NCI-H526 treated with DMSO at 0.1 percent for 48 hours (cell line): ENCODE measurements at regions not wholly inside any gene's neighbourhood (a gene's known extent, or its start where the extent isn't known, plus 50 kb on each side); places are given as distances from the start of the nearest gene placed in this dataset.

Source experiments
- DNase-seq: peaks from one replicate; lab custom pipeline; 2025; lab: John Stamatoyannopoulos, UW

GRCh38 chr5:159385536-159385935 lies 55.2 kb upstream of the IL12B start:
- no peak for DNase-seq

GRCh38 chr5:159386028-159386711 lies 55.9 kb upstream of the IL12B start:
- DNase-seq, result no peak

- no peak for DNase-seq
Measured at GRCh38 chr5:159392871-159393270, 62.6 kb upstream of the IL12B start.

- no peak for DNase-seq
Measured at GRCh38 chr5:159393854-159394274, 63.6 kb upstream of the IL12B start.

DNA sequence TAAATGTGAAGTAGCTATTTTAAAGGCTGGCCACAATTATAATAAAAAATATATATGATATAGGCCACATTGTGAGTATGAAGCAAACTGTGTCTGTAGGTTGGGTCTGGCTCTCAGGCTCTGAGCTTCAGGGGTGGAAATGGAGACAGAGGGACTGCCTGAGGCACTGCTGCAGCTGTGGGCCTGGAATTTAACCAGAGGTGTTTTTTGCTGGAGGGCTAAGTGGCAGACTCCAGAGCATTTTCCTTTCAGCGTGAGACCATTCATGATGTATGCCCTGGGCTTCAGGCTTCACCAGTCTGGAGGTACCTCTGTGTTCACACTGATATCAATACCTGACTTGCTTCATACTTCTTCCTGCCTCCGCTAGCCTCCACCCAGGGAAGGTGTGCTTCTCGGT lies 64.9 kb upstream of the IL12B start:
- DNase-seq, result no peak

DNA sequence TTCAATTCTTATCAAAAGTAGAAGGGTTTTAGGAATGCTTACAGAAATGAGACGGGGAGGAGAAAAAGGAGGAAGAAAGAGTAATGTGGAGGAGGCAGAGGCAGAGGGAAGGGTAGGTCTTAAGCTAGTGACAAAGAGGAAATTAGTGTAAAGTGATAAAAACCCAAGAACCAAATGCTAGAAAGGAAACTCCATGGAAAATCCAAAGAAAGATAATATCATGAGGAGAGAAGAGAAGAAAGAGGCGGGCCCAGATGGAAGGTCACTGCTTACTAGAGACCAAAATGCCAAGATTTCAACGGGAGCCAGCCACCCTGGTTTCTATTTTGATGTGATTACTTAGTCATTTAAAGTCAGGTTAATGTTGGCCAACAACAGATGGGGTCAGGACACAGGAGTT lies 68.6 kb upstream of the IL12B start:
- DNase-seq, result no peak

DNA sequence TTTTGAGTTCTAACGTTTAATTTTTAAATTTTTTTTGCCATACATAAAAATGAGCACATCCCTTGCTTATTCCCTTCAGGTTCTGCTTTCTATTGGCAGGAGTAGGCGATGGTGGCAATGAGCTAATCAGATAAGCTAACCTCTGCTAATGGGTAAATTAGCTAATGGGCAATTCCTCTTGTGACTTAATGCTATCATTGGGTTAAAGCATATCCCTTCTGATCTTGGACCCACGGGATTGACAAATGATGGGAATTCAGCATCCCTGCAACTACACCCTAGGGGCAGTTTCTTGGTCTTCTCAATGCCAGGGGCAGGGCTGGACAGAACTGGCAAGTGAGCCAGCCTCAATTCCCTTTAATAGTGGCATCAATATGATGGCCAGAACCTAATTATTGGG lies 70.2 kb upstream of the IL12B start:
- no peak for DNase-seq

- DNase-seq, result no peak
Measured at GRCh38 chr5:159402311-159402710, 72.0 kb upstream of the IL12B start.

DNA sequence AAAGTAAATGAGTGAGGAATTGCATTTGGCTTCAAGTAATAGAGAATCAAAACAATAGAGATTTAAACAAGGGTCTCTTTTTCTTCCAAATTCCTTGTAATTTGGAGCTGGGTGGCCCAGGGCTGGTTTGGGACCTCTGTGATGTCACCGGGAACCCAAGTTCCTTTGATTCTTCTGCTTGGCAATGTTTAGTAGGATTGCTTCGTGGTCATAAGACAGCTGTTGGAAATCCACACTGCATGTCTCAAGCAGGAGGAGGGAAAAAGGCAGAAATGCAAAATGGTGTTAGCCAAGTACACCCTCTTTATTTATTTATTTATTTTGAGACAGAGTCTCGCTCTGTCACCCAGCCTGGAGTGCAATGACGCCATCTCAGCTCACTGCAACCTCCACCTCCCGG lies 72.6 kb upstream of the IL12B start:
- DNase-seq, result no peak

DNA sequence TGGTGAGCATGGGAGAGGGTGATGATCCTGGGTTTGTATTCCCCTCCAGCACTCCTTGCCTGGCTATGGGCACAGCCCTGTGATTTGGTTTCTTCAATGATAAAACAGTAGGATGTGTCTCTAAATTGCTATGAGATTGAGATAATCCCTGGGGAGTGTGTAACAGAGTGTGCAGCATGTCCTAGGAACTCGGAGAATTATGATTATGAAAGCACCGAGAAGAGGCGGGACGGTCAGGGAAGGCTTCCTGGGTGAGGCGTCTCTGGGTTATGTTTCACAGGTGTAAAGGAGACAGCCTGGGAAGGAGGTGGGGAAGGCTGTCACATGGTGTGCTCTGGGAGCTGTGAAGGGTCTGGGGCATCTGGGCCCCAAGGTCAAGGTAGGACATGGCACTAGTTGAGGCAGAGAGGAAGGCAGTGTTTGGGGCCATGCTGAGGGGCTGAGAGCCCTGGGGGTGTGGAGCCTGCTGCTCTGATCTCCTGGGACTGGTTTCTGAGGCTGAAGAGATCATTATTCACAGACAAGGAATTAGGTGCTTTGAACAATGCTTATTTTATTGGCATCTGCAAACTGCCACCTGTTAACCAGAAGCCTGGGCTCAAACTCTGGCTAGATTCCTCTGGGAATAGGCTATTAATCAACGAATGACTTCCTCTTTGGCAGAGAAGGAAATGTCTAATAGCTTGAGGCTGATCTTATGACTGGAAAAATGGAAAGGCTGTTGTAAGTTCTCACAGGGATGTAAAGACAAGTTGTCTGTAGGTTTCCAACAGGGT lies 73.8 kb upstream of the IL12B start:
- peak; percentile 22 for DNase-seq

DNA sequence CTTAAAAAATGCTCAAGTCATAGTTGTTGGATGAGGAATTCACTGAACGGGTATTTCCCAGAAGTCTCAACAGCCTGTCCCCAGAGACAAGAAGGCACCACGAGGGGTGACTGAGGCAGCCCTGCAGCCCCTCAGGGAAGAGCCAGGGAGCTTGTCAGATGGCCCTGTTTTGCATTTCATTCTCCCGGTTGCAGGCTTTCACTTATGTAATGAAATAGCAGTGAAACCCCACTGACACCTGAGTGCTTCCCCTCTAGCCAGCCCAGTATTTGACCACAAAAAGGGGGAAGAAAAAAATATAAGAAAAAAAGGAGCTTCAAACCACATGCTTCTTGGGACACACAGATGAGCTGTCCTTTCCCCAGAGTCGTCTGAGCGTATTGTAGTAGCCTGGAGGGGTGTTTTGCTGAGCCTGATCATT lies 75.3 kb upstream of the IL12B start:
- DNase-seq, result no peak

- DNase-seq, result no peak
Measured at GRCh38 chr5:159406571-159406970, 76.3 kb upstream of the IL12B start.

- no peak for DNase-seq
Measured at GRCh38 chr5:159409801-159410200, 79.5 kb upstream of the IL12B start.

- no peak for DNase-seq
Measured at GRCh38 chr5:159410480-159410879, 80.2 kb upstream of the IL12B start.

DNA sequence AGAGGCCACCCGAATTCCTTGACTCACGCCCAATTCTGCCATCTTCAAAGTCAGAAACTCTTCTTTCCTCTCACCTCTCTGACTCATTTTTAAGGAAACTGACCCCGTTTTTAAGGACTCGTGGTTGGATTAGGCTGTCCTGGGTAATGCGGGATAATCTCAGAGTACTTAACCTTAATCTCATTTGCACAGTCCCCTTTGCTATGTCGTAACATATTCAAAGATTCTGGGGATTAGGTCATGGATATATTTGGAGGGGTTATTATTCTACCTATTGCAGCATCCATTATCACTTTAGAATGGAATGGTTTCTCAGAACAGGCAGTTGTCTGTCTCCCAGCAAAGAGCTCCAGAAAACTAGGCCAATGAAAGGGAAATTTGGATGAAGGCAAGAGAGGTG lies 80.8 kb upstream of the IL12B start:
- no peak for DNase-seq

DNA sequence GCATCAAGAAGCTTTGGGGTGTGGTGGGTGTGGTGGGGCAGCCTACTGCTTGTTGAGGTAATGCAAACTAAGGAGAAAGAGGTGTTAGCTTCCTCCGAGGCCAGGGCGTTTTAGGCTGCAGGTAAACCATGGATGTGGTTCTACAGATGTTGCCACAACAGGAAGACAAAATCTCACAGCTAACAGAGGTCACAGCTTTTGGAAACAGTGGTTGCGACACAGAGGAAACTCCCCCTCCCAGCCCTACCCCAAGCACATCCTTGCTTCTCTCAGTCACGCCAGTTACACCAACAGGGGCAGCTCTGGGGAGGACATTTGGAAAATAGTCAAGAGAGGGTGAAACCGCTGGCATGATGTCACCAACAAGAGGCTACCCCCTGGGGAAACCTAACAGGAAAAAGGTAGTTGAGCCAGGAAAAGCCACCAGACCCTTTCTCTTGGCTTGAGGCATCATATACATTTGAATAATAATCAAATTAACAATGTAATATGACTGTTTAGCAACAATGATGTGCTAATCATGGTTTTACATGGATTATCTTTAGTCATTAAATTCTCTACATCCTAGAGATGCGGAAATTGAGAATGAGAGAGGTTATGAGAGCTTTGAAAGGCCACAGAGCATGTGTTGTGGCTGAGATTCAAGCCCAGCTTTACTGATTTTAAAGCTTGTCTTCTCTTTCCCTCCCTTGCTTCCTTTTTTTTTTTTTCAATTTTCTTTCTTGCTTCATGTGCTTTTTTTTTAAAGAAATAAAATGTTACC lies 82.2 kb upstream of the IL12B start:
- no peak for DNase-seq

DNA sequence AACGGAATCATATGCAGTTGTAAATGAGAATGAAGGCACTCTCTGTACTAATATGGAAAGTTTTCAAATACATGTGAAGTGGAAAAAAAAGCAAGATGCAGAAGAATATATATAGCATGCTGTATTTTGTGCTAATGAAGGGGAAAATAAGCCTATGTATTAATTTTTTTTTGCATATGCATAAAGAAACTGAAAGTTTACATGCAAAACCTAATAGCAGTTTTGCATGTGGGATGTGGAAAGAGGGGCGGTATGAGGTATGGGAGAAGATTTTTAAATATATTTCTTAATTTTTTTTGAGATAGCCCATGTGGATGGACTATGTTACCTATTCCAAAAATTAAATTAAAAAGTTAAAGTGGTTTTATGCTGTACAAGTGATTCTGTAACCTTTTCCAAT lies 83.7 kb upstream of the IL12B start:
- no peak for DNase-seq

GRCh38 chr5:159415301-159415937 lies 85.1 kb upstream of the IL12B start:
- DNase-seq, result no peak

DNA sequence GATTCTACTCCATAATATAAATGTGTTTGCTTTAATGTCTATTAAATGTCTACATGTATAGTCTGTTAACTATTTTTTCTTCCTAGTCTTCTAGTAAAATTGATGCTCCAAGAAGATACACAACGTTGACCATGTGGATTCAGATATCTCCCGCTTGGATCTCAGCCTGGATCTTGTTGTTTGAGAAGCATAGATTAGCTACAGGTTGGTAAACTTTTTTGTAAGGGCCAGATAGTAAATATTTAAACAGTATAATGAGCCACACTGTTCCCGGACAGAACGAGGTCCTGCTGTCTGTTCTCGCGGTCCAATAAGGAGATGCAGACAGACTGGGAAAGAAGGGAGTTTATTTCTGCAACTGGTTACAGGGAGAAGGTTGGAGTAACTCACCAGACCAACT lies 86.2 kb upstream of the IL12B start:
- DNase-seq, result no peak

DNA sequence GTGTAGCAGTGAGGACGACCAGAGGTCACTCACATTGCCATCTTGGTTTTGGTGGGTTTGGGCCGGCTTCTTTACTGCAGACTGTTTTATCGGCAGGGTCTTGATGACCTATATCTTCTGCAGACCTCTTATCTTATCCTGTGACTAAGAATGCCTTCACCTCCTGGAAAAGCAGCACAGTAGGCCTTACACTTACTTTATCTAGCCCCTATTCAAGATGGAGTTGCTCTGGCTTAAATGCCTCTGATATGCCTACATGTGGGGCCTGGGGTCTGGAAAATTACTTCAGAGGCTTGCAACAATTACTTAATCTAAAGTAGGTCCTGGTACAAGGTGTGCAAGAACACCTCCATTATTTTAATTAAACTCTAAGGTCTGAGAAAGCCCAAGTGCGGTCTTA lies 86.9 kb upstream of the IL12B start:
- DNase-seq, result no peak

GRCh38 chr5:159419576-159419975 lies 89.3 kb upstream of the IL12B start:
- DNase-seq, result no peak

DNA sequence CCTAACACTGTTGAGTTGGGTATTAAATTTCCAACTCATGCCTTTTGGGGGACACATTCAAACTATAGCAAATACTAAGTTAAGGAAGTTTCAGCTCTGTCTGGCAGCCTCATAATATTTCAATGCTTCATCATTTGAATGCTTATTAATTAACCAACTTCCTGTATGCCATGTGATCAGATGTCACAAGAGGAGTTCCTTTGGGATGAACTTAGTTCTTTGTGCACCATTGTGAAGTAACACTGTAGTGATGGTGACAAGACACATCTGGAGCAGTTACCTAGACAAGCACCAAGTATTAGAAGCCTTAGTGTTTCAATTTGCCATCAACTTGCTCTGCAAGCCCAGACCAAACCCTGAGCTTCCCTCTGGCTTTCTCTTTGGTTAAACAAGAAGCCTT lies 90.7 kb upstream of the IL12B start:
- no peak for DNase-seq

DNA sequence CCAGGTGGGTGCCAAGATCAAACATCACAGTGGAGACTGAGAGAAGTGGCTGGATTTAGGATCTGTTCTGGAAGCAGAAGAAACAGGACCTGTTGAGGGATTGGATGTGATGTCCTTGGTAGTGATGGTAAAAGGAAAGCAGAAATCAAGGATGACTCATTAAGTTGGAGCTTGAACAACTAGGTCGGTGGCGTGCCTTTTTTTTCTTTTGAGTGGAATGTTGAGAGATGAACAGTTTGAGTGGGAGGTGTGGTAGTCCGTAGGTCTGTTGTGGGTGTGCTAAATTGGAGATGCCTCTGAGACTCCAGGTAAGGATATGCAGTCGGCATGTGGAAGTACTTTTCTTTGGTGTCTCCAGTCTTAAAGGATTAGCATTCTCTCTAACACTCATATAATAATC lies 92.1 kb upstream of the IL12B start:
- DNase-seq, result no peak
